ACC112 (cell line): ENCODE measurements at regions not wholly inside any gene's neighbourhood (a gene's known extent, or its start where the extent isn't known, plus 50 kb on each side); places are given as distances from the start of the nearest gene placed in this dataset.
"Not testable (repeated sequence)": the region's sequence is repeated elsewhere in the genome, so short reads cannot be mapped to it uniquely, and the experiment has no call there.

Experiments used
- H2AFZ ChIP-seq: fragments of 200-600 bp; sonication (generic); one replicate; pipeline ENCODE4 v1.6.0; 2017; ENCODE audit warnings: antibody characterized with exemption, low read length; ENCODE audit not compliant: unreplicated experiment
- H3K27ac ChIP-seq: fragments of 200-600 bp; sonication (generic); 2 replicates; pipeline ENCODE4 v1.5.1; 2014; ENCODE audit warnings: low read depth, mild to moderate bottlenecking, antibody characterized with exemption, low read length, moderate library complexity
- H3K27me3 ChIP-seq: fragments of 200-600 bp; sonication (generic); 2 replicates; pipeline ENCODE4 v1.6.1; 2014; ENCODE audit warnings: mild to moderate bottlenecking, antibody characterized with exemption, low read length, moderate library complexity, mixed read lengths; ENCODE audit not compliant: insufficient read depth
- H3K36me3 ChIP-seq: fragments of 200-600 bp; sonication (generic); 2 replicates; pipeline ENCODE4 v1.6.1; 2016; ENCODE audit warnings: mild to moderate bottlenecking, antibody characterized with exemption, low read length, moderate library complexity, mixed read lengths; ENCODE audit not compliant: insufficient read depth
- H3K4me1 ChIP-seq: fragments of 200-600 bp; sonication (generic); one replicate; pipeline ENCODE4 v1.6.1; 2016; ENCODE audit warnings: low read length, mixed read lengths; ENCODE audit not compliant: insufficient read depth, unreplicated experiment, control insufficient read depth
- H3K4me3 ChIP-seq: fragments of 200-600 bp; sonication (generic); 2 replicates; pipeline ENCODE4 v1.5.1; 2014; ENCODE audit warnings: mild to moderate bottlenecking, low read depth, low read length
- H3K79me2 ChIP-seq: fragments of 200-600 bp; sonication (generic); one replicate; pipeline ENCODE4 v1.6.0; 2016; ENCODE audit warnings: low read length; ENCODE audit not compliant: control insufficient read depth, unreplicated experiment, insufficient read depth

GRCh38 chr5:115751176-115751575 lies 65.3 kb downstream of the CDO1 start:
- Histone ChIP-seq H2AFZ (no peak overlapping the region), H3K36me3 (no peaks in the 10 kb centered on the region), H3K4me3 (no peak overlapping the region)

GRCh38 chr5:115749016-115749415 lies 67.4 kb downstream of the CDO1 start:
- no peak overlapping the region for H3K27ac ChIP-seq
- no peaks in the 10 kb centered on the region for H3K4me1 ChIP-seq
- H3K79me2 ChIP-seq: no peaks in the 10 kb centered on the region
- no peaks in the 10 kb centered on the region for H3K36me3 ChIP-seq
- no peak overlapping the region for H2AFZ ChIP-seq
- H3K27me3 ChIP-seq: peaks cover 69% of the 10 kb centered on the region
- no peak overlapping the region for H3K4me3 ChIP-seq

More at GRCh38 chr5:115751176-115751575, 65.3 kb downstream of the CDO1 start:
- H3K4me1 ChIP-seq: no peaks in the 10 kb centered on the region
- no peaks in the 10 kb centered on the region for H3K79me2 ChIP-seq
- H3K27ac ChIP-seq: no peak overlapping the region
- H3K27me3 ChIP-seq: peaks cover 72% of the 10 kb centered on the region

- not testable (repeated sequence) for H3K4me1 ChIP-seq, H2AFZ ChIP-seq, H3K27ac ChIP-seq, H3K79me2 ChIP-seq, H3K4me3 ChIP-seq, H3K36me3 ChIP-seq
- peaks cover 51% of the 10 kb centered on the region for H3K27me3 ChIP-seq
Measured at GRCh38 chr5:115739245-115739644, 77.2 kb downstream of the CDO1 start.

- Histone ChIP-seq H3K27me3 (peaks cover 56% of the 10 kb centered on the region), H2AFZ (no peak overlapping the region), H3K27ac (no peak overlapping the region)
Measured at GRCh38 chr5:115738830-115739229, 77.6 kb downstream of the CDO1 start.

GRCh38 chr5:115737452-115737851 lies 79.0 kb downstream of the CDO1 start:
- no peak overlapping the region for H3K27ac ChIP-seq

More at GRCh38 chr5:115738830-115739229, 77.6 kb downstream of the CDO1 start:
- no peaks in the 10 kb centered on the region for H3K79me2 ChIP-seq
- no peaks in the 10 kb centered on the region for H3K36me3 ChIP-seq
- no peaks in the 10 kb centered on the region for H3K4me1 ChIP-seq
- H3K4me3 ChIP-seq: no peak overlapping the region

GRCh38 chr5:115736690-115737005 lies 79.8 kb downstream of the CDO1 start:
- no peaks in the 10 kb centered on the region for H3K4me1 ChIP-seq
- H3K36me3 ChIP-seq: no peaks in the 10 kb centered on the region
- no peak overlapping the region for H3K27ac ChIP-seq
- H3K79me2 ChIP-seq: no peaks in the 10 kb centered on the region
- no peak overlapping the region for H3K4me3 ChIP-seq
- H2AFZ ChIP-seq: no peak overlapping the region
- peaks cover 70% of the 10 kb centered on the region for H3K27me3 ChIP-seq

More at GRCh38 chr5:115737452-115737851, 79.0 kb downstream of the CDO1 start:
- Histone ChIP-seq H2AFZ (no peak overlapping the region), H3K4me1 (no peaks in the 10 kb centered on the region), H3K27me3 (peaks cover 69% of the 10 kb centered on the region), H3K79me2 (no peaks in the 10 kb centered on the region), H3K4me3 (no peak overlapping the region), H3K36me3 (no peaks in the 10 kb centered on the region)

- Histone ChIP-seq H3K36me3 (no peaks in the 10 kb centered on the region), H3K4me1 (no peaks in the 10 kb centered on the region), H2AFZ (no peak overlapping the region), H3K27ac (no peak overlapping the region), H3K4me3 (no peak overlapping the region), H3K79me2 (no peaks in the 10 kb centered on the region), H3K27me3 (peaks cover 73% of the 10 kb centered on the region)
Measured at GRCh38 chr5:115736004-115736689, 80.3 kb downstream of the CDO1 start.

GRCh38 chr5:115735108-115735998 lies 81.1 kb downstream of the CDO1 start:
- Histone ChIP-seq H3K4me1 (no peaks in the 10 kb centered on the region), H2AFZ (no peak overlapping the region), H3K4me3 (no peak overlapping the region)

GRCh38 chr5:115733607-115734006 lies 82.9 kb downstream of the CDO1 start:
- H3K4me1 ChIP-seq: no peaks in the 10 kb centered on the region
- no peak overlapping the region for H2AFZ ChIP-seq
- peaks cover 65% of the 10 kb centered on the region for H3K27me3 ChIP-seq
- no peak overlapping the region for H3K4me3 ChIP-seq
- H3K36me3 ChIP-seq: no peaks in the 10 kb centered on the region
- H3K79me2 ChIP-seq: no peaks in the 10 kb centered on the region
- H3K27ac ChIP-seq: no peak overlapping the region

More at GRCh38 chr5:115735108-115735998, 81.1 kb downstream of the CDO1 start:
- no peak overlapping the region for H3K27ac ChIP-seq
- no peaks in the 10 kb centered on the region for H3K79me2 ChIP-seq
- H3K36me3 ChIP-seq: no peaks in the 10 kb centered on the region
- H3K27me3 ChIP-seq: peaks cover 73% of the 10 kb centered on the region

- Histone ChIP-seq H3K27ac (no peak overlapping the region), H3K27me3 (peaks cover 53% of the 10 kb centered on the region), H2AFZ (no peak overlapping the region), H3K36me3 (no peaks in the 10 kb centered on the region), H3K4me1 (no peaks in the 10 kb centered on the region), H3K79me2 (no peaks in the 10 kb centered on the region), H3K4me3 (no peak overlapping the region)
Measured at GRCh38 chr5:115732026-115732425, 84.4 kb downstream of the CDO1 start.

- Histone ChIP-seq H2AFZ (no peak overlapping the region), H3K4me3 (no peak overlapping the region), H3K27me3 (peaks cover 27% of the 10 kb centered on the region), H3K36me3 (no peaks in the 10 kb centered on the region), H3K79me2 (no peaks in the 10 kb centered on the region), H3K27ac (no peak overlapping the region), H3K4me1 (no peaks in the 10 kb centered on the region)
Measured at GRCh38 chr5:115725522-115725921, 90.9 kb downstream of the CDO1 start.
